IPS DF 19.7 (cell line): ENCODE measurements at regions not wholly inside any gene's neighbourhood (a gene's known extent, or its start where the extent isn't known, plus 50 kb on each side); places are given as distances from the start of the nearest gene placed in this dataset.
"Not testable (repeated sequence)": the region's sequence is repeated elsewhere in the genome, so short reads cannot be mapped to it uniquely, and the experiment has no call there.

Experiments
- DNase-seq: peaks from one replicate; pipeline ENCODE4 v3.0.0-alpha.2; 2013; ENCODE audit warnings: low read depth, low spot score

- no peak for DNase-seq
Measured at GRCh38 chr9:32886021-32886420, 102.7 kb downstream of the TMEM215 start.

- not testable (repeated sequence) for DNase-seq
Measured at GRCh38 chr9:32894485-32894884, 106.9 kb downstream of the APTX start.

GRCh38 chr9:32899181-32899580 lies 102.2 kb downstream of the APTX start:
- DNase-seq, result no peak

- DNase-seq, result no peak
Measured at GRCh38 chr9:32899761-32900160, 101.7 kb downstream of the APTX start.

GRCh38 chr9:32906213-32906612 lies 95.2 kb downstream of the APTX start:
- no peak for DNase-seq

- DNase-seq, result no peak
Measured at GRCh38 chr9:32915802-32916201, 85.6 kb downstream of the APTX start.

GRCh38 chr9:32918628-32919027 lies 82.8 kb downstream of the APTX start:
- peak; percentile 3 for DNase-seq
